Upper lobe of right lung (tissue), 1 donor: ENCODE measurements at regions not wholly inside any gene's neighbourhood (a gene's known extent, or its start where the extent isn't known, plus 50 kb on each side); places are given as distances from the start of the nearest gene placed in this dataset.

Experiments used
- ATAC-seq: fragments of 200-7000 bp; cut with Tn5 transposase; one replicate; pipeline ENCODE4 v1.9.1; 2020; ENCODE audit warnings: mild to moderate bottlenecking, moderate library complexity
- DNase-seq: peaks from one replicate; pipeline ENCODE4 v3.0.0-alpha.2; 2020
- H3K27ac ChIP-seq: fragments of 200-600 bp; one replicate; pipeline ENCODE4 v1.8.0; 2022
- H3K27me3 ChIP-seq: fragments of 200-600 bp; one replicate; pipeline ENCODE4 v1.8.0; 2022; ENCODE audit warnings: mild to moderate bottlenecking
- H3K36me3 ChIP-seq: fragments of 200-600 bp; one replicate; pipeline ENCODE4 v1.8.0; 2022
- H3K4me1 ChIP-seq: fragments of 200-600 bp; one replicate; pipeline ENCODE4 v1.8.0; 2022
- H3K4me3 ChIP-seq: fragments of 200-600 bp; one replicate; pipeline ENCODE4 v1.8.0; 2022; ENCODE audit warnings: mild to moderate bottlenecking
- H3K9me3 ChIP-seq: fragments of 200-600 bp; one replicate; pipeline ENCODE4 v1.8.0; 2022
- CTCF ChIP-seq: fragments of 200-600 bp; IDR thresholded peaks from one replicate; pipeline ENCODE4 v1.8.0; 2022; ENCODE audit warnings: antibody characterized with exemption
- intact Hi-C: fragments of 100-400 bp; cut with DNase I; formaldehyde crosslinking; loops from one replicate; pipeline ENCODE4 v1.11.0; 2022
- donor health status: DM: no; HTN: yes; CAD: no; lungs with severe emphysema.

- H3K9me3 ChIP-seq, result no peaks in the 10 kb centered on the region
- DNase-seq, result no peak
- no peak for ATAC-seq
Observed at GRCh38 chr16:88325087-88325750, 57.5 kb upstream of the ZNF469 start.

GRCh38 chr16:88325976-88326375 is 56.8 kb upstream of the ZNF469 start:
- ATAC-seq, result no peak
- no peak overlapping the region for H3K4me3 ChIP-seq
- H3K4me1 ChIP-seq, result no peaks in the 10 kb centered on the region
- H3K27me3 ChIP-seq, result no peaks in the 10 kb centered on the region
- DNase-seq, result no peak
- no peaks in the 10 kb centered on the region for H3K36me3 ChIP-seq
- TF ChIP-seq CTCF, result no peak
- no peaks in the 10 kb centered on the region for H3K9me3 ChIP-seq
- H3K27ac ChIP-seq, result no peak overlapping the region
- intact Hi-C loops, result no loop called here

More at GRCh38 chr16:88325087-88325750, 57.5 kb upstream of the ZNF469 start:
- Histone ChIP-seq H3K4me3 (no peak overlapping the region), H3K27ac (no peak overlapping the region), H3K36me3 (no peaks in the 10 kb centered on the region), H3K27me3 (no peaks in the 10 kb centered on the region), H3K4me1 (no peaks in the 10 kb centered on the region)
- no peak for TF ChIP-seq CTCF
- intact Hi-C loops, result no loop called here

- Histone ChIP-seq H3K36me3 (no peaks in the 10 kb centered on the region), H3K27me3 (no peaks in the 10 kb centered on the region), H3K27ac (no peak overlapping the region), H3K9me3 (no peaks in the 10 kb centered on the region), H3K4me1 (no peaks in the 10 kb centered on the region), H3K4me3 (no peak overlapping the region)
- no peak for TF ChIP-seq CTCF
- intact Hi-C loops, result no loop called here
- DNase-seq, result no peak
- ATAC-seq, result no peak
Observed at GRCh38 chr16:88326611-88327485, 55.9 kb upstream of the ZNF469 start.

- TF ChIP-seq CTCF, result no peak
- Histone ChIP-seq H3K27me3 (no peaks in the 10 kb centered on the region), H3K4me3 (no peak overlapping the region), H3K9me3 (no peaks in the 10 kb centered on the region), H3K36me3 (no peaks in the 10 kb centered on the region), H3K27ac (no peak overlapping the region), H3K4me1 (no peaks in the 10 kb centered on the region)
- DNase-seq, result no peak
- intact Hi-C loops, result no loop called here
- no peak for ATAC-seq
Observed at GRCh38 chr16:88327561-88328312, 55.0 kb upstream of the ZNF469 start.

- no peak for TF ChIP-seq CTCF
- Histone ChIP-seq H3K4me3 (no peak overlapping the region), H3K27me3 (no peaks in the 10 kb centered on the region), H3K4me1 (no peaks in the 10 kb centered on the region), H3K9me3 (no peaks in the 10 kb centered on the region), H3K27ac (no peak overlapping the region), H3K36me3 (no peaks in the 10 kb centered on the region)
- no peak for ATAC-seq
- DNase-seq, result no peak
- intact Hi-C loops, result no loop called here
Observed at GRCh38 chr16:88328313-88328980, 54.3 kb upstream of the ZNF469 start.
